AG10803 (cell line): ENCODE measurements at regions not wholly inside any gene's neighbourhood (a gene's known extent, or its start where the extent isn't known, plus 50 kb on each side); places are given as distances from the start of the nearest gene placed in this dataset.

ENCODE experiments used
- DNase-seq: peaks from one replicate; pipeline ENCODE4 v3.0.0; 2010; ENCODE audit warnings: low read depth
- H3K4me3 ChIP-seq: 2 replicates; pipeline ENCODE4 v1.5.1; 2011; ENCODE audit warnings: mild to moderate bottlenecking, low read length, control low read depth
- CTCF ChIP-seq: conservative IDR thresholded peaks from 2 replicates; pipeline ENCODE4 v1.5.1; 2011; ENCODE audit warnings: mild to moderate bottlenecking, low read length, control low read depth, inconsistent platforms

- H3K4me3 ChIP-seq: no peak overlapping the region
- no peak for TF ChIP-seq CTCF
- peak; percentile 53 for DNase-seq
Measured at GRCh38 chr6:142696123-142697000, 248.6 kb downstream of the HIVEP2 start.

- no peak for DNase-seq
- TF ChIP-seq CTCF: no peak
- no peak overlapping the region for H3K4me3 ChIP-seq
Measured at GRCh38 chr6:142697001-142697335, 248.0 kb downstream of the HIVEP2 start.

GRCh38 chr6:142697922-142698321 is 247.1 kb downstream of the HIVEP2 start:
- no peak for DNase-seq
- H3K4me3 ChIP-seq: no peak overlapping the region
- no peak for TF ChIP-seq CTCF

- peak; percentile 13; the same call in 1 of the 2 replicates for TF ChIP-seq CTCF
- no peak for DNase-seq
- H3K4me3 ChIP-seq: no peak overlapping the region
Measured at GRCh38 chr6:142698751-142699150, 246.2 kb downstream of the HIVEP2 start.

- no peak for DNase-seq
- H3K4me3 ChIP-seq: no peak overlapping the region
Measured at GRCh38 chr6:142699391-142699790, 245.6 kb downstream of the HIVEP2 start.

GRCh38 chr6:142700032-142700431 is 244.9 kb downstream of the HIVEP2 start:
- no peak overlapping the region for H3K4me3 ChIP-seq
- DNase-seq: no peak
- TF ChIP-seq CTCF: no peak

More at GRCh38 chr6:142699391-142699790, 245.6 kb downstream of the HIVEP2 start:
- no peak for TF ChIP-seq CTCF

- no peak overlapping the region for H3K4me3 ChIP-seq
- peak; percentile 36 for DNase-seq
- no peak for TF ChIP-seq CTCF
Measured at GRCh38 chr6:142700671-142701312, 244.2 kb downstream of the HIVEP2 start.
